GM23338 (cell line): ENCODE measurements at regions not wholly inside any gene's neighbourhood (a gene's known extent, or its start where the extent isn't known, plus 50 kb on each side); places are given as distances from the start of the nearest gene placed in this dataset.

Source experiments
- ATAC-seq: fragments of 200-7000 bp; cut with Tn5 transposase; 3 replicates; pipeline ENCODE4 v1.9.1; 2020
- DNase-seq: peaks from one replicate; pipeline ENCODE4 v3.0.0-alpha.2; 2015; ENCODE audit warnings: low spot score
- H2AFZ ChIP-seq: fragments of 200-600 bp; sonication (generic); 2 replicates; pipeline ENCODE4 v1.8.0; 2016; ENCODE audit warnings: antibody characterized with exemption, mild to moderate bottlenecking, moderate library complexity
- H3F3A ChIP-seq: fragments of 200-600 bp; sonication (generic); replicated peaks from 2 replicates; pipeline ENCODE4 v1.8.0; 2017; ENCODE audit warnings: antibody characterized with exemption, mixed run types, low read depth
- H3K27ac ChIP-seq: fragments of 200-600 bp; sonication (generic); 2 replicates; pipeline ENCODE4 v1.6.1; 2016; ENCODE audit warnings: low read depth
- H3K27me3 ChIP-seq: fragments of 200-600 bp; sonication (generic); 2 replicates; pipeline ENCODE4 v1.8.0; 2016; ENCODE audit warnings: mild to moderate bottlenecking, mixed run types, moderate library complexity; ENCODE audit not compliant: insufficient read depth
- H3K36me3 ChIP-seq: fragments of 200-600 bp; sonication (generic); 2 replicates; pipeline ENCODE4 v1.8.0; 2016; ENCODE audit warnings: mild to moderate bottlenecking; ENCODE audit not compliant: insufficient read depth
- H3K4me1 ChIP-seq: fragments of 200-600 bp; sonication (generic); 2 replicates; pipeline ENCODE4 v1.8.0; 2016; ENCODE audit warnings: mild to moderate bottlenecking, moderate library complexity; ENCODE audit not compliant: insufficient read depth
- H3K4me2 ChIP-seq: fragments of 200-600 bp; sonication (generic); 2 replicates; pipeline ENCODE4 v1.7.1; 2017; ENCODE audit warnings: mixed run types
- H3K4me3 ChIP-seq: fragments of 200-600 bp; sonication (generic); 2 replicates; pipeline ENCODE4 v1.6.1; 2016; ENCODE audit warnings: mixed run types
- H3K79me2 ChIP-seq: fragments of 200-600 bp; sonication (generic); replicated peaks from 2 replicates; pipeline ENCODE4 v1.8.0; 2017; ENCODE audit warnings: mild to moderate bottlenecking; ENCODE audit not compliant: insufficient read depth
- H3K9me2 ChIP-seq: fragments of 200-600 bp; sonication (generic); 2 replicates; pipeline ENCODE4 v1.8.0; 2017; ENCODE audit not compliant: insufficient read depth
- H4K20me1 ChIP-seq: fragments of 200-600 bp; sonication (generic); replicated peaks from 2 replicates; pipeline ENCODE4 v1.8.0; 2017; ENCODE audit warnings: mild to moderate bottlenecking; ENCODE audit not compliant: insufficient read depth
- H3K27ac Mint-ChIP-seq: 2 replicates; pipeline ENCODE4 v1.8.0; 2020; ENCODE audit warnings: inconsistent platforms, mild to moderate bottlenecking, moderate library complexity, mixed read lengths
- H3K27me3 Mint-ChIP-seq: 3 replicates; pipeline ENCODE4 v1.8.0; 2022; ENCODE audit warnings: low read depth, mild to moderate bottlenecking, moderate library complexity, mixed read lengths, inconsistent platforms; ENCODE audit not compliant: insufficient read depth, poor library complexity
- H3K36me3 Mint-ChIP-seq: 3 replicates; pipeline ENCODE4 v1.8.0; 2021; ENCODE audit warnings: low read depth, mild to moderate bottlenecking, inconsistent platforms, moderate library complexity, mixed read lengths
- H3K4me1 Mint-ChIP-seq: 3 replicates; pipeline ENCODE4 v1.8.0; 2020; ENCODE audit warnings: mild to moderate bottlenecking, inconsistent platforms, mixed read lengths
- H3K4me3 Mint-ChIP-seq: 3 replicates; pipeline ENCODE4 v1.8.0; 2021; ENCODE audit warnings: moderate library complexity, mild to moderate bottlenecking, inconsistent platforms, mixed read lengths
- H3K9me3 Mint-ChIP-seq: 3 replicates; pipeline ENCODE4 v1.8.0; 2020; ENCODE audit warnings: moderate library complexity, mild to moderate bottlenecking, inconsistent platforms, mixed read lengths
- CREB1 ChIP-seq: fragments of 250-450 bp; sonication (Bioruptor Pico); IDR thresholded peaks from 2 replicates; pipeline ENCODE4 v1.5.0; 2020; ENCODE audit warnings: low read depth, mild to moderate bottlenecking, moderate library complexity
- CTCF ChIP-seq, 2 experiments: fragments of 200-600 bp in 1 of 2; sonication (generic) in 1 of 2; conservative IDR thresholded peaks; 2 replicates each; pipeline versions ENCODE4 v1.5.1 to v1.6.1; 2016 to 2017; ENCODE audit warnings: antibody characterized with exemption in 2 of 2, low read depth in 2 of 2, mild to moderate bottlenecking in 2 of 2, moderate library complexity in 1 of 2
- ETS1 ChIP-seq: IDR thresholded peaks from 2 replicates; pipeline ENCODE4 v1.6.1; 2016; ENCODE audit warnings: antibody characterized with exemption
- EZH2 ChIP-seq: fragments of 200-600 bp; sonication (generic); IDR thresholded peaks from one replicate; pipeline ENCODE4 v1.8.0; 2017; ENCODE audit warnings: antibody characterized with exemption, mild to moderate bottlenecking, low read depth; ENCODE audit not compliant: unreplicated experiment
- EZH2phosphoT487 ChIP-seq: fragments of 200-600 bp; sonication (generic); IDR thresholded peaks from one replicate; pipeline ENCODE4 v1.8.1; 2018; ENCODE audit warnings: antibody characterized with exemption; ENCODE audit not compliant: unreplicated experiment
- JUNB ChIP-seq: IDR thresholded peaks from one replicate; pipeline ENCODE4 v1.6.1; 2016; ENCODE audit warnings: antibody characterized with exemption; ENCODE audit not compliant: unreplicated experiment
- NANOG ChIP-seq: IDR thresholded peaks from 2 replicates; pipeline ENCODE4 v1.6.1; 2016; ENCODE audit warnings: antibody characterized with exemption, borderline replicate concordance
- POLR2AphosphoS5 ChIP-seq: IDR thresholded peaks from 2 replicates; pipeline ENCODE4 v1.6.1; 2016; ENCODE audit warnings: antibody characterized with exemption, low read depth
- REST ChIP-seq: IDR thresholded peaks from one replicate; pipeline ENCODE4 v1.6.1; 2018; ENCODE audit warnings: antibody characterized with exemption; ENCODE audit not compliant: unreplicated experiment
- STAT1 ChIP-seq: IDR thresholded peaks from one replicate; pipeline ENCODE4 v1.6.1; 2016; ENCODE audit warnings: antibody characterized with exemption; ENCODE audit not compliant: unreplicated experiment
- ZNF114 ChIP-seq: fragments of 250-450 bp; sonication (Bioruptor Pico); IDR thresholded peaks from 2 replicates; pipeline ENCODE4 v1.5.0; 2020; ENCODE audit warnings: mild to moderate bottlenecking, moderate library complexity
- ZNF331 ChIP-seq: fragments of 250-450 bp; sonication (Bioruptor Pico); IDR thresholded peaks from 2 replicates; pipeline ENCODE4 v1.5.0; 2020; ENCODE audit warnings: low read depth, mild to moderate bottlenecking, moderate library complexity
- ZNF462 ChIP-seq: fragments of 250-450 bp; sonication (Bioruptor Pico); IDR thresholded peaks from 2 replicates; pipeline ENCODE4 v1.5.0; 2020; ENCODE audit warnings: mild to moderate bottlenecking, moderate library complexity

GRCh38 chr5:44900273-44900954 is 91.7 kb downstream of the MRPS30 start:
- H3K4me3 ChIP-seq = no peak overlapping the region
- Mint-ChIP-seq H3K9me3 (no peaks in the 10 kb centered on the region), H3K27me3 (peaks cover 1% of the 10 kb centered on the region), H3K4me1 (peaks cover 5% of the 10 kb centered on the region; the same call in 2 of the 3 replicates), H3K27ac (no peak overlapping the region), H3K4me3 (no peak overlapping the region), H3K36me3 (peaks cover 3% of the 10 kb centered on the region; the same call in 1 of the 3 replicates)
- ATAC-seq (no peak), DNase-seq (no peak)
- H3K36me3 ChIP-seq = no peaks in the 10 kb centered on the region; the same call in 1 of the 2 replicates
- peak overlapping the region; percentile 28; the same call in 1 of the 2 replicates for H2AFZ ChIP-seq
- no peak overlapping the region for H3K4me2 ChIP-seq
- no peak overlapping the region for H3K27ac ChIP-seq
- TF ChIP-seq STAT1 (no peak), EZH2 (no peak), EZH2phosphoT487 (no peak), POLR2AphosphoS5 (no peak), CREB1 (CRISPR knock-in tag) (no peak), ZNF114 (CRISPR knock-in tag) (no peak), ZNF331 (CRISPR knock-in tag) (no peak), REST (no peak), ZNF462 (CRISPR knock-in tag) (no peak), NANOG (no peak), ETS1 (no peak), CTCF (conservative IDR thresholded peaks at IDR 0.05; ENCODE audit: low read depth in 2 of 2) (no peak), JUNB (no peak)
- no peaks in the 10 kb centered on the region for H3K4me1 ChIP-seq
- H3F3A ChIP-seq = no peaks in the 10 kb centered on the region
- no peaks in the 10 kb centered on the region for H3K27me3 ChIP-seq
- H4K20me1 ChIP-seq = no peaks in the 10 kb centered on the region
- H3K79me2 ChIP-seq = no peaks in the 10 kb centered on the region
- no peaks in the 10 kb centered on the region; the same call in 1 of the 2 replicates for H3K9me2 ChIP-seq
